ENCODE measurements at regions not wholly inside any gene's neighbourhood (a gene's known extent, or its start where the extent isn't known, plus 50 kb on each side); places are given as distances from the start of the nearest gene placed in this dataset.
"Not testable (repeated sequence)": the region's sequence is repeated elsewhere in the genome, so short reads cannot be mapped to it uniquely, and the experiment has no call there.

- TF ChIP-seq CTCF (IDR thresholded peaks at IDR 0.05; ENCODE audit: poor library complexity, severe bottlenecking): no peak
These were observed 186.5 kb downstream of the FASLG start (continued) for GRCh38 chr1:172845371-172845770.

DNA sequence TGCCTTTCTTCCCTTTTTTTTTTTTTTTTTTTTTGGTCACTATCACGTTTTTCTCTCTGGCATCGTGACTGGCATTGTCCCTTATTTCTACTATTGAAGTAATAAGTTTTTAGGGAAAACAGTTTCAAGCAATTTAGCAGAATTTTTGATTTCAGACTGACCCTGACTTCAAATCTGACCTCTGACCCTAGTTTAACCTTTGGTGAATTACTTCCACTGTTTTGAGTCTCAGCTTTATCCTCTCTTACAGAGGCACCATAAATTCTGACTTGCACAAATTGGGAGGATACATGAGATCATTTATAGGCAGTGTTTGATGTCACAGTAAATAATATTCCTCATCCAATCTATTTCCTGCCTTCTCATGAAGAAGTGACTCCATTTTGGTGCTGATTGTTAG is 187.0 kb downstream of the FASLG start:
- Histone ChIP-seq H4K20me1 (ENCODE audit: insufficient read depth) (no peaks in the 10 kb centered on the region), H3K9ac (ENCODE audit: low read length) (no peak overlapping the region), H3F3A (ENCODE audit: insufficient read depth, low read length, poor library complexity, severe bottlenecking) (no peaks in the 10 kb centered on the region), H3K4me3 (ENCODE audit: low read length) (no peak overlapping the region), H3K27ac (ENCODE audit: low read length) (no peak overlapping the region), H2AFZ (ENCODE audit: low read depth, low read length) (no peak overlapping the region), H3K4me2 (ENCODE audit: low read length) (no peak overlapping the region), H3K36me3 (ENCODE audit: insufficient read depth, low read length) (no peaks in the 10 kb centered on the region), H3K9me2 (ENCODE audit: insufficient read depth, low read length) (no peaks in the 10 kb centered on the region), H3K79me2 (replicated peaks; ENCODE audit: insufficient read depth, low read length) (no peaks in the 10 kb centered on the region), H3K9me3 (ENCODE audit: low read length) (no peaks in the 10 kb centered on the region), H3K27me3 (ENCODE audit: insufficient read depth, low read depth, low read length) (no peaks in the 10 kb centered on the region)
- TF ChIP-seq SMC3 (conservative IDR thresholded peaks at IDR 0.05; ENCODE audit: poor library complexity): no peak
- TF ChIP-seq POLR2AphosphoS5 (IDR thresholded peaks at IDR 0.05): no peak
- TF ChIP-seq TAF1 (IDR thresholded peaks at IDR 0.05; ENCODE audit: low read depth): no peak
- no peak for TF ChIP-seq CTCF (IDR thresholded peaks at IDR 0.05; ENCODE audit: poor library complexity, severe bottlenecking)
- TF ChIP-seq RAD21 (conservative IDR thresholded peaks at IDR 0.05): no peak
- TF ChIP-seq EP300 (conservative IDR thresholded peaks at IDR 0.05; ENCODE audit: poor library complexity, severe bottlenecking): no peak
- TF ChIP-seq MXI1 (conservative IDR thresholded peaks at IDR 0.05; ENCODE audit: poor library complexity, severe bottlenecking): no peak

DNA sequence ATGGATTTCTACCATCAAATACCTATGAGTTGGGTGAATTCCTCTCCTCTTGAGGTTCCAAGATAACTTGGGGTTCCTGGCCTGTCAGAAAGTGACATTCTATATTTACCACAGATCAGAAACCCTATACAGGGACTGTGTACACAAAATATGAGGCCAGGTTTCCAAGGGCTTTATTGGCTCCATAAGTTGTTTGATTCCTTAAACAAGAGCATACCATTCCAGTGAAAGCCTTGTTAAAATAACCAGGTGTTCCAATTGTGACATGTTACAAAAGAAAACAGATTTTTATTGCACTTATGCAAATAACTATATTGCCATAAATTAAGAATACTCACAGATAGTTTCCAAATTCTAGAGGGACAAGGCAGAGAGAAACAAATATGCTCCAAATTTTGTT is 188.9 kb downstream of the FASLG start:
- H3F3A ChIP-seq (ENCODE audit: insufficient read depth, low read length, poor library complexity, severe bottlenecking); H3K9me2 ChIP-seq (ENCODE audit: insufficient read depth, low read length); H3K4me3 ChIP-seq (ENCODE audit: low read length); H3K27ac ChIP-seq (ENCODE audit: low read length); H3K4me2 ChIP-seq (ENCODE audit: low read length); H3K36me3 ChIP-seq (ENCODE audit: insufficient read depth, low read length); H3K9ac ChIP-seq (ENCODE audit: low read length); H3K79me2 ChIP-seq (replicated peaks; ENCODE audit: insufficient read depth, low read length); H4K20me1 ChIP-seq (ENCODE audit: insufficient read depth); H3K9me3 ChIP-seq (ENCODE audit: low read length); H3K27me3 ChIP-seq (ENCODE audit: insufficient read depth, low read depth, low read length); H2AFZ ChIP-seq (ENCODE audit: low read depth, low read length): not testable (repeated sequence)

GRCh38 chr1:172849653-172850052 is 190.8 kb downstream of the FASLG start:
- Histone ChIP-seq H4K20me1 (ENCODE audit: insufficient read depth) (no peaks in the 10 kb centered on the region), H3K27me3 (ENCODE audit: insufficient read depth, low read depth, low read length) (no peaks in the 10 kb centered on the region), H2AFZ (ENCODE audit: low read depth, low read length) (no peak overlapping the region), H3K9me2 (ENCODE audit: insufficient read depth, low read length) (no peaks in the 10 kb centered on the region), H3K9me3 (ENCODE audit: low read length) (no peaks in the 10 kb centered on the region), H3K4me2 (ENCODE audit: low read length) (no peak overlapping the region), H3K79me2 (replicated peaks; ENCODE audit: insufficient read depth, low read length) (no peaks in the 10 kb centered on the region), H3F3A (ENCODE audit: insufficient read depth, low read length, poor library complexity, severe bottlenecking) (no peaks in the 10 kb centered on the region), H3K4me3 (ENCODE audit: low read length) (no peak overlapping the region), H3K36me3 (ENCODE audit: insufficient read depth, low read length) (no peaks in the 10 kb centered on the region), H3K9ac (ENCODE audit: low read length) (no peak overlapping the region), H3K27ac (ENCODE audit: low read length) (no peak overlapping the region)
- TF ChIP-seq POLR2AphosphoS5 (IDR thresholded peaks at IDR 0.05): no peak
- no peak for TF ChIP-seq RAD21 (conservative IDR thresholded peaks at IDR 0.05)
- TF ChIP-seq SMC3 (conservative IDR thresholded peaks at IDR 0.05; ENCODE audit: poor library complexity): no peak
- TF ChIP-seq CTCF (IDR thresholded peaks at IDR 0.05; ENCODE audit: poor library complexity, severe bottlenecking): no peak
- no peak for TF ChIP-seq TAF1 (IDR thresholded peaks at IDR 0.05; ENCODE audit: low read depth)
- no peak for TF ChIP-seq EZH2 (IDR thresholded peaks at IDR 0.05; ENCODE audit: borderline replicate concordance, insufficient read depth, low read length, poor library complexity, severe bottlenecking)
- no peak for TF ChIP-seq EP300 (conservative IDR thresholded peaks at IDR 0.05; ENCODE audit: poor library complexity, severe bottlenecking)
- no peak for TF ChIP-seq REST (IDR thresholded peaks at IDR 0.05; ENCODE audit: borderline replicate concordance)
- no peak for TF ChIP-seq MXI1 (conservative IDR thresholded peaks at IDR 0.05; ENCODE audit: poor library complexity, severe bottlenecking)

All from neural cell (in vitro differentiated cells).